ELF-1 (cell line): ENCODE measurements at regions not wholly inside any gene's neighbourhood (a gene's known extent, or its start where the extent isn't known, plus 50 kb on each side); places are given as distances from the start of the nearest gene placed in this dataset.
A peak's percentile ranks its signal among the peaks of the same experiment; 100 is the strongest.

Experiments used
- DNase-seq: peaks from one replicate; pipeline ENCODE4 v3.0.0-alpha.2; 2016; ENCODE audit warnings: low read depth, low spot score

- DNase-seq: peak; percentile 32
Measured at GRCh38 chr6:164113637-164114036, 699.1 kb downstream of the QKI start.

GRCh38 chr6:164109770-164110140 lies 695.2 kb downstream of the QKI start:
- no peak for DNase-seq

- DNase-seq: no peak
Measured at GRCh38 chr6:164108869-164109769, 694.6 kb downstream of the QKI start.

- DNase-seq: no peak
Measured at GRCh38 chr6:164108092-164108491, 693.6 kb downstream of the QKI start.

- no peak for DNase-seq
Measured at GRCh38 chr6:164107297-164107995, 692.9 kb downstream of the QKI start.

- peak; percentile 60 for DNase-seq
Measured at GRCh38 chr6:164106345-164106769, 691.8 kb downstream of the QKI start.

GRCh38 chr6:164105705-164106104 lies 691.2 kb downstream of the QKI start:
- no peak for DNase-seq

- DNase-seq: no peak
Measured at GRCh38 chr6:164104432-164104831, 689.9 kb downstream of the QKI start.

- DNase-seq: no peak
Measured at GRCh38 chr6:164102693-164103092, 688.2 kb downstream of the QKI start.

GRCh38 chr6:164101859-164102258 lies 687.3 kb downstream of the QKI start:
- DNase-seq: no peak

- no peak for DNase-seq
Measured at GRCh38 chr6:164099269-164099865, 684.8 kb downstream of the QKI start.

GRCh38 chr6:164098857-164099267 lies 684.3 kb downstream of the QKI start:
- DNase-seq: no peak

GRCh38 chr6:164097551-164098398 lies 683.3 kb downstream of the QKI start:
- peak; percentile 47 for DNase-seq

GRCh38 chr6:164097056-164097455 lies 682.5 kb downstream of the QKI start:
- DNase-seq: no peak

- DNase-seq: no peak
Measured at GRCh38 chr6:164095056-164095455, 680.5 kb downstream of the QKI start.

GRCh38 chr6:164087870-164088269 lies 673.4 kb downstream of the QKI start:
- DNase-seq: no peak

GRCh38 chr6:164087211-164087610 lies 672.7 kb downstream of the QKI start:
- no peak for DNase-seq

- DNase-seq: no peak
Measured at GRCh38 chr6:164086076-164086887, 671.8 kb downstream of the QKI start.

- peak; percentile 75 for DNase-seq
Measured at GRCh38 chr6:164085091-164086075, 670.9 kb downstream of the QKI start.

GRCh38 chr6:164079275-164079600 lies 664.7 kb downstream of the QKI start:
- no peak for DNase-seq
